ENCODE measurements at regions not wholly inside any gene's neighbourhood (a gene's known extent, or its start where the extent isn't known, plus 50 kb on each side); places are given as distances from the start of the nearest gene placed in this dataset.

- H4K8ac ChIP-seq (ENCODE audit: extremely low read depth, insufficient read depth, low read length): no peak overlapping the region
- ChIA-PET CTCF (ENCODE audit: partially characterized antibody) (interaction anchor here (1.7 kb wide), 1 partner anchor 49 kb away, joined by 4 read pairs; no protein-coding TSS in a partner anchor), POLR2A (ENCODE audit: partially characterized antibody) (no interaction called here)
- H3K4me3 ChIP-seq (ENCODE audit: extremely low read depth in 1 of 4, insufficient read depth in 2 of 4, low read depth in 3 of 4, low read length in 4 of 4): no peak overlapping the region
- no peak overlapping the region for H3K23ac ChIP-seq (ENCODE audit: insufficient read length)
- peaks cover 0 to 4% of the 10 kb centered on the region in 2 experiments; a peak in 1 of 4 replicates for H3K9me3 ChIP-seq (ENCODE audit: insufficient read depth in 2 of 2, low read depth in 1 of 2, low read length in 1 of 2)
- H2AFZ ChIP-seq (ENCODE audit: low read length): no peak overlapping the region
- H3K9ac ChIP-seq (replicated peaks in 1 of 4; ENCODE audit: extremely low read depth in 1 of 4, low read depth in 3 of 4, low read length in 3 of 4): no peak overlapping the region
- no peaks in the 10 kb centered on the region for H3K36me3 ChIP-seq (ENCODE audit: control insufficient read depth in 2 of 4, insufficient read depth in 4 of 4, low read length in 3 of 4)
- no peaks in the 10 kb centered on the region for H3K27me3 ChIP-seq (replicated peaks in 1 of 4; ENCODE audit: control insufficient read depth in 3 of 4, extremely low read depth in 1 of 4, insufficient read depth in 3 of 4, low read length in 3 of 4)
- H4K5ac ChIP-seq (ENCODE audit: insufficient read length, low read depth, low read length): no peak overlapping the region
- H3K79me2 ChIP-seq (ENCODE audit: control insufficient read depth in 1 of 2, insufficient read depth in 2 of 2, low read length in 2 of 2): no peaks in the 10 kb centered on the region
- H3K14ac ChIP-seq (ENCODE audit: insufficient read length): no peak overlapping the region
- FAIRE-seq (no peak), DNase-seq (ENCODE audit: low read depth in 1 of 2, low spot score in 2 of 2) (no peak)
- H3K56ac ChIP-seq (replicated peaks; ENCODE audit: insufficient read length, low read depth, low read length): no peak overlapping the region
- H4K91ac ChIP-seq (replicated peaks; ENCODE audit: insufficient read length, low read length): no peak overlapping the region
- H3K4me2 ChIP-seq (ENCODE audit: insufficient read depth in 1 of 2, low read depth in 2 of 2, low read length in 2 of 2): no peak overlapping the region
- H2BK120ac ChIP-seq (replicated peaks; ENCODE audit: low read depth, low read length): no peak overlapping the region
- no peak overlapping the region for H2AK5ac ChIP-seq (ENCODE audit: low read depth, low read length)
- H3K23me2 ChIP-seq (ENCODE audit: low read depth, low read length): no peaks in the 10 kb centered on the region
- TF ChIP-seq JUN (IDR thresholded peaks at IDR 0.05; ENCODE audit: low read depth, low read length): no peak
- no peak for TF ChIP-seq FOSL1 (IDR thresholded peaks at IDR 0.05; ENCODE audit: insufficient read depth, low read depth, low read length)
- no peak overlapping the region for H3K4ac ChIP-seq (replicated peaks; ENCODE audit: insufficient read length, low read depth, low read length)
- no peak overlapping the region for H3K27ac ChIP-seq (ENCODE audit: low read depth, low read length)
- WGBS, 2 experiments (ENCODE audit: extremely low coverage in 1 of 2, insufficient coverage in 1 of 2, insufficient read length in 1 of 2, insufficient replicate concordance in 2 of 2, low coverage in 1 of 2, low lambda C conversion rate in 2 of 2, missing lambda C conversion rate in 1 of 2): 39% methylated on average over 2 of the region's 2 CpGs; no CpG with 5 or more reads in 1 of the 2 experiments
- H3K4me1 ChIP-seq (replicated peaks in 1 of 4; ENCODE audit: control insufficient read depth in 3 of 4, insufficient read depth in 4 of 4, low read length in 3 of 4): no peaks in the 10 kb centered on the region; a peak in 1 of 7 replicates
- H4K20me1 ChIP-seq (replicated peaks in 1 of 2; ENCODE audit: control insufficient read depth in 1 of 2, insufficient read depth in 2 of 2, low read length in 2 of 2): no peaks in the 10 kb centered on the region
- no peak overlapping the region for H2BK20ac ChIP-seq (ENCODE audit: low read length)
- no peaks in the 10 kb centered on the region for H3K79me1 ChIP-seq (ENCODE audit: low read depth, low read length)
- H2BK15ac ChIP-seq (ENCODE audit: low read length): no peak overlapping the region
- no peak overlapping the region for H3K18ac ChIP-seq (ENCODE audit: extremely low read depth, low read length)
- no peak overlapping the region for H2BK12ac ChIP-seq (ENCODE audit: low read depth, low read length)
- H2BK5ac ChIP-seq (ENCODE audit: low read depth, low read length): no peak overlapping the region
Observed at GRCh38 chr14:96633096-96633495, 130.9 kb downstream of the PAPOLA start.
